HepG2 (cell line): ENCODE measurements at regions not wholly inside any gene's neighbourhood (a gene's known extent, or its start where the extent isn't known, plus 50 kb on each side); places are given as distances from the start of the nearest gene placed in this dataset.

Experiments used
- CENPX ChIP-seq: sonication (generic); formaldehyde crosslinking; IDR thresholded peaks from 2 replicates; pipeline ENCODE4 v1.9.0; 2021; ENCODE audit warnings: mild to moderate bottlenecking, missing genetic modification reagents, moderate library complexity
- RARA ChIP-seq: IDR thresholded peaks from 2 replicates; pipeline ENCODE4 v1.6.1; 2016; ENCODE audit warnings: missing genetic modification reagents, missing compliant biosample characterization
- ZBTB1 ChIP-seq: sonication (generic); formaldehyde crosslinking; IDR thresholded peaks from 2 replicates; pipeline ENCODE4 v1.4.0; 2020; ENCODE audit warnings: missing genetic modification reagents, borderline replicate concordance
- TF ChIP-seq, protein P1 (sequence below): sonication (generic); formaldehyde crosslinking; IDR thresholded peaks from 2 replicates; pipeline ENCODE4 v1.4.0; 2020; ENCODE audit warnings: missing genetic modification reagents
- TF ChIP-seq, protein P2 (sequence below): sonication (generic); formaldehyde crosslinking; IDR thresholded peaks from 2 replicates; pipeline ENCODE4 v1.4.0; 2020; ENCODE audit warnings: missing genetic modification reagents, borderline replicate concordance

DNA sequence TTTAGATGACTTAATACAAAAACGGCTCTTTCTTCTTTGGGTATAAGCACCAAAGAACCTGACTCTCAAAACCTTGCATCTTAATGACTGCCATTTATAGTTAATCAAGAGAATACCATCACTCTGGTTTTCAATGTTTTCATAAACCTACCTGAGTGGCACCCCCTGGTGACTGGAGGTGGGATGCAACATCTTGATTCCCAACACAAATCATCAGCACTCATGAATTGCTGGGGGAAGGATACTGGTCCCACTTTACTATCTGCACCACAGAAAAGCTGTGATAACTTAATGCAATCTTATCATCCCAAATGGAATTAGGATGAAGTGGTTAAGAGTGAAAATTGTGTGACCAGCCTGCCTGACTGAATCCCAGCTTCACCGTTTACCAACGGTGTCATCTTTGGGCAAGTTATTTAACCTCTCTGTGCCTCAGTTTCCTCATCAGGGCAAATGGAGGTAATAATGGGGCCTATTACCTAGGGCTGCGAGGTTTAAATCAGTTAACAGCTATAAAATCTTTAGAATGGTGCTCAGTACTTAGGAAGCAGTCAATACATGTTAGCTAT lies 366.4 kb downstream of the KLF12 start (continued):
- TF ChIP-seq, protein P1, sequence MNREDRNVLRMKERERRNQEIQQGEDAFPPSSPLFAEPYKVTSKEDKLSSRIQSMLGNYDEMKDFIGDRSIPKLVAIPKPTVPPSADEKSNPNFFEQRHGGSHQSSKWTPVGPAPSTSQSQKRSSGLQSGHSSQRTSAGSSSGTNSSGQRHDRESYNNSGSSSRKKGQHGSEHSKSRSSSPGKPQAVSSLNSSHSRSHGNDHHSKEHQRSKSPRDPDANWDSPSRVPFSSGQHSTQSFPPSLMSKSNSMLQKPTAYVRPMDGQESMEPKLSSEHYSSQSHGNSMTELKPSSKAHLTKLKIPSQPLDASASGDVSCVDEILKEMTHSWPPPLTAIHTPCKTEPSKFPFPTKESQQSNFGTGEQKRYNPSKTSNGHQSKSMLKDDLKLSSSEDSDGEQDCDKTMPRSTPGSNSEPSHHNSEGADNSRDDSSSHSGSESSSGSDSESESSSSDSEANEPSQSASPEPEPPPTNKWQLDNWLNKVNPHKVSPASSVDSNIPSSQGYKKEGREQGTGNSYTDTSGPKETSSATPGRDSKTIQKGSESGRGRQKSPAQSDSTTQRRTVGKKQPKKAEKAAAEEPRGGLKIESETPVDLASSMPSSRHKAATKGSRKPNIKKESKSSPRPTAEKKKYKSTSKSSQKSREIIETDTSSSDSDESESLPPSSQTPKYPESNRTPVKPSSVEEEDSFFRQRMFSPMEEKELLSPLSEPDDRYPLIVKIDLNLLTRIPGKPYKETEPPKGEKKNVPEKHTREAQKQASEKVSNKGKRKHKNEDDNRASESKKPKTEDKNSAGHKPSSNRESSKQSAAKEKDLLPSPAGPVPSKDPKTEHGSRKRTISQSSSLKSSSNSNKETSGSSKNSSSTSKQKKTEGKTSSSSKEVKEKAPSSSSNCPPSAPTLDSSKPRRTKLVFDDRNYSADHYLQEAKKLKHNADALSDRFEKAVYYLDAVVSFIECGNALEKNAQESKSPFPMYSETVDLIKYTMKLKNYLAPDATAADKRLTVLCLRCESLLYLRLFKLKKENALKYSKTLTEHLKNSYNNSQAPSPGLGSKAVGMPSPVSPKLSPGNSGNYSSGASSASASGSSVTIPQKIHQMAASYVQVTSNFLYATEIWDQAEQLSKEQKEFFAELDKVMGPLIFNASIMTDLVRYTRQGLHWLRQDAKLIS (CRISPR knock-in tag): no peak
- TF ChIP-seq CENPX (CRISPR knock-in tag) (no peak), RARA (CRISPR knock-in tag) (no peak), ZBTB1 (CRISPR knock-in tag) (no peak)
- TF ChIP-seq, protein P2, sequence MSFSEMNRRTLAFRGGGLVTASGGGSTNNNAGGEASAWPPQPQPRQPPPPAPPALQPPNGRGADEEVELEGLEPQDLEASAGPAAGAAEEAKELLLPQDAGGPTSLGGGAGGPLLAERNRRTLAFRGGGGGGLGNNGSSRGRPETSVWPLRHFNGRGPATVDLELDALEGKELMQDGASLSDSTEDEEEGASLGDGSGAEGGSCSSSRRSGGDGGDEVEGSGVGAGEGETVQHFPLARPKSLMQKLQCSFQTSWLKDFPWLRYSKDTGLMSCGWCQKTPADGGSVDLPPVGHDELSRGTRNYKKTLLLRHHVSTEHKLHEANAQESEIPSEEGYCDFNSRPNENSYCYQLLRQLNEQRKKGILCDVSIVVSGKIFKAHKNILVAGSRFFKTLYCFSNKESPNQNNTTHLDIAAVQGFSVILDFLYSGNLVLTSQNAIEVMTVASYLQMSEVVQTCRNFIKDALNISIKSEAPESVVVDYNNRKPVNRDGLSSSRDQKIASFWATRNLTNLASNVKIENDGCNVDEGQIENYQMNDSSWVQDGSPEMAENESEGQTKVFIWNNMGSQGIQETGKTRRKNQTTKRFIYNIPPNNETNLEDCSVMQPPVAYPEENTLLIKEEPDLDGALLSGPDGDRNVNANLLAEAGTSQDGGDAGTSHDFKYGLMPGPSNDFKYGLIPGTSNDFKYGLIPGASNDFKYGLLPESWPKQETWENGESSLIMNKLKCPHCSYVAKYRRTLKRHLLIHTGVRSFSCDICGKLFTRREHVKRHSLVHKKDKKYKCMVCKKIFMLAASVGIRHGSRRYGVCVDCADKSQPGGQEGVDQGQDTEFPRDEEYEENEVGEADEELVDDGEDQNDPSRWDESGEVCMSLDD (CRISPR knock-in tag): no peak
- TF ChIP-seq, all 625 proteins: peak for 2
